Cardiac fibroblast (primary cell): ENCODE measurements at regions not wholly inside any gene's neighbourhood (a gene's known extent, or its start where the extent isn't known, plus 50 kb on each side); places are given as distances from the start of the nearest gene placed in this dataset.
A peak's percentile ranks its signal among the peaks of the same experiment; 100 is the strongest.

Source experiments
- DNase-seq, 2 donors: peaks; one replicate each; pipeline versions ENCODE4 v3.0.0 to v3.0.0-alpha.2; 2010; ENCODE audit warnings: low read depth in 2 of 2
- H3K4me3 ChIP-seq, 2 donors: replicated peaks in 1 of 2; 1 replicate in 1 of 2; 2 replicates in 1 of 2; pipeline ENCODE4 v1.5.1; 2011; ENCODE audit warnings: low read depth in 2 of 2, low read length in 2 of 2, mild to moderate bottlenecking in 2 of 2, moderate library complexity in 1 of 2
- CTCF ChIP-seq: IDR thresholded peaks from one replicate; pipeline ENCODE4 v1.5.1; 2011; ENCODE audit warnings: low read depth, mild to moderate bottlenecking, low read length, inconsistent platforms

- H3K4me3 ChIP-seq: no peak overlapping the region
- DNase-seq: no peak
- TF ChIP-seq CTCF: no peak
These were observed 899.0 kb upstream of the NR2F2 start for GRCh38 chr15:95431518-95431917.

GRCh38 chr15:95432878-95433405 lies 897.6 kb upstream of the NR2F2 start:
- no peak for DNase-seq
- TF ChIP-seq CTCF: no peak
- H3K4me3 ChIP-seq: no peak overlapping the region

GRCh38 chr15:95439922-95440376 lies 890.6 kb upstream of the NR2F2 start:
- TF ChIP-seq CTCF: no peak

GRCh38 chr15:95440712-95441111 lies 889.8 kb upstream of the NR2F2 start:
- no peak for TF ChIP-seq CTCF
- DNase-seq: peak in 1 of 2 donors; percentile 22
- H3K4me3 ChIP-seq: no peak overlapping the region

More at GRCh38 chr15:95439922-95440376, 890.6 kb upstream of the NR2F2 start:
- DNase-seq: no peak
- H3K4me3 ChIP-seq: no peak overlapping the region

- DNase-seq: peak in 1 of 2 donors; percentile 65
- no peak for TF ChIP-seq CTCF
- H3K4me3 ChIP-seq: no peak overlapping the region
These were observed 888.3 kb upstream of the NR2F2 start for GRCh38 chr15:95442107-95442719.

GRCh38 chr15:95444860-95445259 lies 885.6 kb upstream of the NR2F2 start:
- no peak for TF ChIP-seq CTCF
- DNase-seq: no peak
- no peak overlapping the region for H3K4me3 ChIP-seq
